GM19351 (cell line): ENCODE measurements at regions not wholly inside any gene's neighbourhood (a gene's known extent, or its start where the extent isn't known, plus 50 kb on each side); places are given as distances from the start of the nearest gene placed in this dataset.

Experiments used
- ATAC-seq: cut with Tn5 transposase; IDR thresholded peaks from one replicate; pipeline ENCODE4 v1.9.1; 2021; ENCODE audit warnings: mild to moderate bottlenecking, moderate library complexity; ENCODE audit not compliant: unreplicated experiment

DNA sequence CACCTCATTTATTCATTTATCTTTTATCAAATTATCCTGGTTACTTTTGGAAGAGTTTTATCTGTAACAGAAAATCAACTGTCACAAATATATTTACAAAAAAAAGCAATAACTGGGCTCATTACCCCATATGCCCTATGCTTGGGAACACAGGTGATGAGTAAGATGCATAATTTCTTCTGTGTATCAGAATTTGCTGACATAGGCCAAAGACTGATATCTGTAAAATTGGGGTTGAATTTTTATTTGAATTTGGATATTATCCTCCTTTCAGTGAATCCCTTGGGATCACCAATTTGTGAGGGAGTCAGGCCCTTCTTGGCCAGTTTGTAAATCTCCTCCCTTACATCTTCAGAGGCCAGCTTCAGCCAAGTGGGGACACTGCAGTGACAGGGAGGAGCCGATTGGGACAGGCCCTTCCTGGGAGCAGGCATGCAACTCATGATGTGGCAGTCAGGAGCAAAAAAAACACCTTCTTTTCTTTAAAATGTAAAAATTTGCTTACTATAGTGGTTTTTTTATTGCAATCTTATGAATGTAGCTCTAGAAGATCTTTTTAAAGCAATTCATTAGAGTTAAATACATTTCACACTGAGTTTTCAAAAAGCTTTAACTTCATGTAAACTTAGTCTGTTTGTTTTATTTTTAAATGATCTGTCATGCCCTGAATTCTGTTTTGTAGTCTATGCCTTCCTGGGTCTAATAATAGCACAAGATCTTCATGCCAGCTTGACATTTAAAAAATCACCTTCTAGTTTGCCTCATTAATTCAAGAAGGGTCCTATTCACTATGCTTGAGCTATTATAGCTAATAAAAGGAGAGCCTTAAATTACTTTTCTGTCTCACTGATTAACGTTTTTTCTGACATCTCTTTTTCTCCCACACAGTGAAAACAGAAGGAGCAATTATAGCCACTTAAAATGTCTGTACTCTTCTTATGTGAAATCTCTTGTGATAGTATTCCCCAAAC is 136.6 kb upstream of the SPRY1 start:
- no peak for ATAC-seq

- ATAC-seq = no peak
Observed at GRCh38 chr4:123260653-123261052, 135.9 kb upstream of the SPRY1 start.

DNA sequence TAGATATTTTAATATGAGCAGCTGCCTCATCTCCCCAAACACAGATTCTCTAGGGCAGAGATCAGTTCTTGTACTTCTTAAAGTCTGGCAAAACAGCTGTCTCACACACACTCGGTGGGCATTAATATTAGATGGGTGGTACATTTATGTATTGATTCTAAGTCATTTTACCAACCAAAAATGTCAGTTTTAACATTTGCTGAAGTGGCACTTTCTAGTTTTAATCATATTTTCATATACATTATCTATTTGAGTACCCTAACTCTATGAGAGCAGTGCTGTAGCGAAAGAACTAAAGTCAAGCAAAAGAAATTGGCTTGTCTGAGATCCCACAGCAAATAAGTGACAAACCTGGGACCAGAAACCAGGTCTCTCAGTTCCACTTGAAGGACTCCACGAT is 134.5 kb upstream of the SPRY1 start:
- ATAC-seq = no peak

DNA sequence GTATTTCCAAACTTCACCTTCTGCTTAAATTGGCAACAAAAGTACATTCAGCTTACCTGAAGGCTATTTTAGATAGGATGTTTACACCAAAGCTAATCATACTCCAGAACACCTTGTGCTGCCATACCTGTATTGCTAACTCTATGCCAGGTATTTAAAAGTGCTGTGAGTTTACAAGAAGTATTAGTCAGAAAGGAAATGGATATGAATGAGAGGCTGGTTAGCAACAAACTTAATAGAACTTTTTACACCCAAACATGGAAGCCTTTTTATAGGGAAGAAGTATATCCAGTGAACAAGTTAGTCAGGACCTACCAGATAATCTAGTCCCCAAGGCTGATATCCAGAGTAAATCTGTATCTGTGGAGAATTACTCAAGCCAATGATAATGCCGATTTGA is 131.2 kb upstream of the SPRY1 start:
- no peak for ATAC-seq

DNA sequence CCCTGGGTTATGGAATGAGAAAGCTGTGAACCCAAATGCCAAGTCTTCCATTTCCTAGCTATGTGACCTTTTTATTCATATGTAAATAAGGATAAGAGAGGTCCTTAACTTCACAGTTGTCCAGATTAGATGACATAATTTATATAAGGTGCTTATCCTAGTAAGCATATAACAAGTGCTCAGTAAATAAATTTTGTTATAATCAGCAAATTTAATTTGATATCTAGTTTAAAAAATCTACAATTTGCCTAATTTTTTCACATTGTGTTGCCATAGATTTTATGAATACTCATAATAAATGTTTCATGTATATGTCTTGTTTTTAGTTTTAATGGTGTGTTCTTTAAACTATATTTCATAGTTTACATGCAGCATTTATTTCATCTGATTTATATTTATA is 130.4 kb upstream of the SPRY1 start:
- ATAC-seq = no peak

GRCh38 chr4:123278755-123279154 is 117.8 kb upstream of the SPRY1 start:
- ATAC-seq = no peak

GRCh38 chr4:123283371-123283895 is 113.2 kb upstream of the SPRY1 start:
- no peak for ATAC-seq

DNA sequence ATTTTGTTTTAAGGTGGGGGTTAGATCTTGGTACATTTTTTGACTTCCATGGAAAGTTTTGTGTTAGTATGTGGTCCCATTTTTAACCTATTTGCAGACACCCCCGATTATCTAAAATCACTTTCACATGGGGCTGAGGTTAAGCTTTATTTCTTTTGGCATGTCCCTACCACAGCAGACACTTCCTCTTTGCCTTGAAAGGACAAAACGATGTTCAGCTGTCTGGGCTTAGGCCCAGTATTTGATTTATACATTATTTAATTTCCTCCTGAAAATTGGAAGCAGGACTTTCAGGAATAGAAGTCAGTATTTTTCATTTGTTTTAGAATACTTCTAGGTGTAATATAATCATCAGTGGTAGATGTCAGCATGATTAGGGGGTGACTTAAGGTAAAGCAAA is 112.4 kb upstream of the SPRY1 start:
- ATAC-seq = no peak

GRCh38 chr4:123286903-123287466 is 109.6 kb upstream of the SPRY1 start:
- ATAC-seq = no peak

DNA sequence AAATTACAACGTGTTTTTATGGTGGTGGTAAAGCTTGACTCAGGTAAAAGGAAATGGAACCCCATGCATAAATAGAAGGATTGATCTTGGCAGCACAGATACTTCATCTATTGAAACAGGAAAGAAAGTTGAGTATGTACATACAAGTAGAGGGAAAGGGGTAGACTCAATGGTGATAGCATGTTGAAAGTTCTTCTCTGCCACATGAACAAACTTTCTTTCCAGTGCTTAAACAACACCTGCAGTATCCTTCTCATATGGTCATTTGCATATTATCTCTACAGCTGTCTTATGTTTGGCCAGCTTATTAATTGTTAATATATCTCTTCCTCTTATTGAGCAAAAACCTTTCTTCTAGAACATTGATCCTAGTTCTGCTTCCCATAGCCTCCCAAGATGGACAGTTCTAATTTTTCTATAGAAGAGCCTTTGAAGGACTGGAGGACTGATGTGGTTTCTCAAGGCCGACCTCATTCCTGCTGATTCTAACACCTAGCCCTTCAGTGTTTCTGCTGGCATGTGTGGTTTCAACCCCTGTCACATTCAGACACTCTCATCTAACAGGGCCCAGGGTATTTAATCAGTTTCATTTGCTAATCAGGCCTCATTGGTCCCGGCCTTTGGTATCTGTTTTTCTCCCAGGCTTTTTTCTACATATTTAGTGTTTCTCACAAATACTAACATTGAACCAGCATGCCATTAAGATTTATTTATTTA is 108.1 kb upstream of the SPRY1 start:
- no peak for ATAC-seq

DNA sequence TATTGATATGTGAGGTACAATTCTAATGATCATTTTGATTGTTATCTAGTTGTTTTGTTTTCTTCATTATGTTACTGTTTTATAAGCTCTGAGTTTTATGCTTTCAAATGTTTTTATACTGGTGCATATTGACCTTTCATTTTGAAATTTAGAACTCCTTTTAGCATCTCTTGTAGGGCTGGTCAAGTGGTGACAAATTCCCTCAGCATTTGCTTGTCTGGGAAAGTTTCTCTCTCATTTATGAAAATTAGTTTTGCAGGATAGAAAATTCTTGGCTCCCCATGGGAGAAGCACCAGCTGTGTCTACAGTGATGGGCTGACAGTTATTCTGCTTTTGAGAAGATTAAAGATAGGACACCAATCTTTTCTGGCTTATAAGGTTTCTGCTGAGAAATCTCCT is 105.3 kb upstream of the SPRY1 start:
- no peak for ATAC-seq

DNA sequence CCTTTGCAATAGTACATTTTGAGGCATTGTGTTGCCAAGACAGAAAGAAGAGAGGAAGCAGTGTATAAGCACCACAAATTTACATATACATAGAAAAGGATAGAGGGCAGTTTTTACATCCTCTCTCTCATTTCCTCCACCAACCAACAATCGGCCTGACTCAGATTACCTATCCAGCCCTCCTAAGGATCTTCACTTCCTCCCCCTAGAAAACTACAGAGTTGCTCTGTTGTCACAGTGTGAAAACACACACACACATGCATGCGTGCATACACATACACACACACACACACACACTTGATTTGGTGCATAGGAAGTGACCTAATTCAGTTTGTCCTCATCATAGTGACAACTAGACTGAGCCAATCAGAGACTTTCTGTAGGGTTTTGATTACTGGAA is 98.8 kb upstream of the SPRY1 start:
- ATAC-seq = peak; percentile 35

- no peak for ATAC-seq
Observed at GRCh38 chr4:123298261-123298660, 98.3 kb upstream of the SPRY1 start.

GRCh38 chr4:123298801-123299200 is 97.8 kb upstream of the SPRY1 start:
- no peak for ATAC-seq

DNA sequence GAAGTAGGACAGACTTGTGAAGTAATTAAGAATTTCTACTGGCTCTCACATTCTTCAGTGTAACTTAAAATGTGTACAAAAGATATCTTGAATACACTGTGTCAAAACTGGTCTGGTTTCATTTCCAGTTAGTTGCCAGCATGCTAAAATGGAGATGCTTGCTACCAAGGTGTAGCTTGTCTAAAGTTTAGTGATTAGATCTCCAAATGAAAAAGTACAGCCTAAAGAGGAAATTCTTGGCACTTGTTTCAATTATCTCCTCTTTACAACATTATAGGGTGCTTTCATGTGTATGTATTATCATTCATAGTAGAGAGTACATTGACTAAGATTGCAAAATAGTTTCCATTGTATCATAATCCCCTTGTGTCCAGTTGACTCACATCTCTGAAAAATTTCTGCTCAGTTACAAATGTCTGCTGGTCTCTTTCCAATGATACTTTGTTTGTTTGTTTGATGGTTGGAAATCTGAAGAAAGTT is 97.3 kb upstream of the SPRY1 start:
- no peak for ATAC-seq

- ATAC-seq = no peak
Observed at GRCh38 chr4:123300222-123301039, 96.2 kb upstream of the SPRY1 start.

DNA sequence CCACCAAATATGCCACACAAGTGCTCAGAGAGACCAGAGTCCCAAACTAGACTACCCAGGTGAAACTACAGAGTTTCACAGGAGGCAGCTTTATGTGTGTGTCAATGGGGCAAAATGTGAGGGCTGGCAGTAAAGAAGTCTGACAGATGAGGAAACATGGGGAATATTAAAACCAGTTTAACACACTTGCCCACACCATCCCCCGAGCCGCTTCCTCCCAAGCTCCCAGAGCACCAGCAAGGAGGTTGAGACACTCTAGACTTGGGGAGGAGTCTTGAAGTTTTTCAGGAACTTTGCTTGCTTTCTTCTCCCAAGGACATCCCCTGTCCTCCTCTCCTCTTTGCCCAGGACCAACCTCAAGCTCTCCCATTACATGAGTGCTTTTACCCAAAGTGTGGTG is 94.7 kb upstream of the SPRY1 start:
- ATAC-seq = no peak

DNA sequence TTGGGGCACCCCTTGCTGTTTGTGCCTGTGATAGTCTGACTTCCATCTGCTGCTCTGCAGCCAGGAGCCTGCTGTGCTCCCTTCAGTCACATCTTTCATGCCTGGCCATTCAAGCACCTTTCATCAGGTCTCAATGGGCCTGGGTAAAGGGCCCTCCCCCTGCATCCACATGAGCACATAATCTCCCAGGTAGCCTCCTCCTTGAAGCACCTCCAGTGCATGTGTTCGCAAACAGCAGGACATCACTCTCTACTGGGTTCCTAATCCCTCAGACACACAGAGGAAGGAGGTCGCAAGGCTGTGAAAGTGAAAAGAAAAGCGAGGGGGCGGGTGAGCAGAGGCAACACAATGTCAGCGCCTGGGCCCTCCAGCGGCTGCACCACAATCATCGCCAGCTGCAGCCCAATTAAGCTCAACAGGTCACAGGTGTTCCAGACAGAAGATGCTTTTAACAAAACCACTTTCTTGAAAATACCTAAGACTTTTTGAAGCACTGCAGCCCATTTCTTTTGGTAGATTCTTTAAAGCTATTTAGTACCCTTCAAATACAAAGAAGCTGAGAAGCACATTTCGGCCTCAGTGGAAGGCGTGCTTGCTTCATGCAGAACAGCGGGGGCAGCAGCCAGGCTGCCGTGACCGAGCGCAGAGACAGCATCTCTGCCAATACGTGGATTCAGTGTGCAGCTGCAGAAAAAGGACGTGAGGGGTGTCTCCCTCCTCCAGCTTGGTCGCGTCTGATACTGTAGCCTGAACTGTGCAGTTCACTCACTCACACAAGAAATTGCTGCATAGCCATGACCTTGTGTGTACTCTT is 92.2 kb upstream of the SPRY1 start:
- ATAC-seq = peak; percentile 98

GRCh38 chr4:123305736-123306135 is 90.9 kb upstream of the SPRY1 start:
- ATAC-seq = no peak

DNA sequence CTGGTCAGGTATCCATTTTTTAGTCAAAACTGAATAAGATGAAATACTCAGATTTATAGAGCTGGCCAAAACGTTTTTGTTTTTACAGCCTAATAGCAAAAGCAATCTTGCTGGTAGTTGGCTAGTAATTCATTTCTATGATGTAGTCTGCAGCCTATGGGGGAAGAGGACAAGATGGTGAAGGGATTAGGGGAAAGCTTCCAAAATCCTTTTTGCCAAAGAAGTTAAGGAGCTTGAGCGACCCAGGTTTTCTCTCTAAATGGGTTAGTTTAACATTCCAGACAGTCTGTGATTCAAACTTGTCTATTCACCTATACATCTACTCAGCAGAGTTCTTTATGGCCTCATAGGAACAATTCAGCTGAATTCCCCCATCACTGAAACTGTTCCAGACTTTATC is 89.8 kb upstream of the SPRY1 start:
- no peak for ATAC-seq
